ENCODE measurements at regions not wholly inside any gene's neighbourhood (a gene's known extent, or its start where the extent isn't known, plus 50 kb on each side); places are given as distances from the start of the nearest gene placed in this dataset.

- no peaks in the 10 kb centered on the region for H3K79me2 ChIP-seq (ENCODE audit: insufficient read depth, low read length)
- no peak overlapping the region for H3K4me2 ChIP-seq (ENCODE audit: insufficient read depth, low read length)
- no peaks in the 10 kb centered on the region for H3K36me3 ChIP-seq (ENCODE audit: insufficient read depth, low read length)
- H3K9me3 ChIP-seq (ENCODE audit: low read depth, low read length): no peaks in the 10 kb centered on the region
- no peak overlapping the region for H2AFZ ChIP-seq (ENCODE audit: low read length)
- H3K27ac ChIP-seq (ENCODE audit: low read depth, low read length): no peak overlapping the region
- no peak overlapping the region for H3K4me3 ChIP-seq (ENCODE audit: insufficient read depth, low read length)
- no peaks in the 10 kb centered on the region for H3K27me3 ChIP-seq (ENCODE audit: insufficient read depth, low read length)
- TF ChIP-seq, protein P1, sequence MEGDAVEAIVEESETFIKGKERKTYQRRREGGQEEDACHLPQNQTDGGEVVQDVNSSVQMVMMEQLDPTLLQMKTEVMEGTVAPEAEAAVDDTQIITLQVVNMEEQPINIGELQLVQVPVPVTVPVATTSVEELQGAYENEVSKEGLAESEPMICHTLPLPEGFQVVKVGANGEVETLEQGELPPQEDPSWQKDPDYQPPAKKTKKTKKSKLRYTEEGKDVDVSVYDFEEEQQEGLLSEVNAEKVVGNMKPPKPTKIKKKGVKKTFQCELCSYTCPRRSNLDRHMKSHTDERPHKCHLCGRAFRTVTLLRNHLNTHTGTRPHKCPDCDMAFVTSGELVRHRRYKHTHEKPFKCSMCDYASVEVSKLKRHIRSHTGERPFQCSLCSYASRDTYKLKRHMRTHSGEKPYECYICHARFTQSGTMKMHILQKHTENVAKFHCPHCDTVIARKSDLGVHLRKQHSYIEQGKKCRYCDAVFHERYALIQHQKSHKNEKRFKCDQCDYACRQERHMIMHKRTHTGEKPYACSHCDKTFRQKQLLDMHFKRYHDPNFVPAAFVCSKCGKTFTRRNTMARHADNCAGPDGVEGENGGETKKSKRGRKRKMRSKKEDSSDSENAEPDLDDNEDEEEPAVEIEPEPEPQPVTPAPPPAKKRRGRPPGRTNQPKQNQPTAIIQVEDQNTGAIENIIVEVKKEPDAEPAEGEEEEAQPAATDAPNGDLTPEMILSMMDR (IDR thresholded peaks at IDR 0.05; ENCODE audit: extremely low read depth, low read depth, low read length): no peak
- H3K4me1 ChIP-seq (ENCODE audit: insufficient read depth, low read length): no peaks in the 10 kb centered on the region
- no peak for DNase-seq (ENCODE audit: insufficient read length, low spot score, missing footprints)
- H4K20me1 ChIP-seq (ENCODE audit: insufficient read depth, low read length): no peaks in the 10 kb centered on the region
These were observed 145.1 kb upstream of the TGFBR2 start for GRCh38 chr3:30461311-30461710.

DNA sequence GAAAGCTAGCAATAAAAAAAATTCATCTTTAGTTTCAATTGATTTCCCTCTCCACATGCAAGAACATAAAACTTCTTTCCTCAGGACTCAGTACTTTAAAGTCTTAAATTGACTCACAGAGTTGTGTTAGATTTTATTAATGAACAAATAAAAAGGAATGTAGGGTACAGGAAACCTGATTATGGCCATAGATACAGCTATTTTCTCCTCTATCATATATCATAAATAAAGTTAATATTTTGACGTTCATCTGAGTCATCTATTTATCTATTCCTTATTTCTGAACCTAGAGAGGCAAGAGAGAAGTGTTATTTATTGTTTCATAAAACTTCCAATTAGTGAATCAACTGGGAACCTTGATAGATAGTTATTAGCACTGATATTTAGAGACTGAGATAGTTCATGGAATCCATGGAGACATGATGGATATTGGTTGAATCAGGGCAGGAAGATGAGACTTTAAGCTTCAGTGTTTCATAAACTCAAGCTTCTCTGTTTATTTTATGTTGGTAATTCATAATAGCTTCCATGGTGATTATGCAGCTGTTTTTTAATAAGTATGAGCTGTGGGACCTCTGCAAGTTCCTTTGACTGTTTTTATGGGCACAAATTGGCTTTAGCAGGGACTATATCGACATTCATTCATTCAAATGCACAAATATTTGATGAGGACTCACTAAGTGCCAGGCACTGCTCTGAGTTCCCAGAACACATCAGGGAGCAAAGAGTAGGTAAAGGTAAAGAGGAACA, 143.5 kb upstream of the TGFBR2 start:
- H3K9me3 ChIP-seq (ENCODE audit: low read depth, low read length): no peaks in the 10 kb centered on the region
- H3K4me1 ChIP-seq (ENCODE audit: insufficient read depth, low read length): peaks cover 4% of the 10 kb centered on the region
- H3K79me2 ChIP-seq (ENCODE audit: insufficient read depth, low read length): no peaks in the 10 kb centered on the region
- DNase-seq (ENCODE audit: insufficient read length, low spot score, missing footprints): no peak
- no peak overlapping the region for H3K4me3 ChIP-seq (ENCODE audit: insufficient read depth, low read length)
- no peaks in the 10 kb centered on the region for H4K20me1 ChIP-seq (ENCODE audit: insufficient read depth, low read length)
- H3K4me2 ChIP-seq (ENCODE audit: insufficient read depth, low read length): no peak overlapping the region
- TF ChIP-seq, protein P1 (IDR thresholded peaks at IDR 0.05; ENCODE audit: extremely low read depth, low read depth, low read length): no peak
- H3K27ac ChIP-seq (ENCODE audit: low read depth, low read length): no peak overlapping the region
- H3K36me3 ChIP-seq (ENCODE audit: insufficient read depth, low read length): no peaks in the 10 kb centered on the region
- no peak overlapping the region for H2AFZ ChIP-seq (ENCODE audit: low read length)
- H3K27me3 ChIP-seq (ENCODE audit: insufficient read depth, low read length): no peaks in the 10 kb centered on the region

GRCh38 chr3:30464381-30464780, 142.0 kb upstream of the TGFBR2 start:
- no peak for DNase-seq (ENCODE audit: insufficient read length, low spot score, missing footprints)
- H3K4me2 ChIP-seq (ENCODE audit: insufficient read depth, low read length): no peak overlapping the region
- H2AFZ ChIP-seq (ENCODE audit: low read length): no peak overlapping the region
- no peak overlapping the region for H3K4me3 ChIP-seq (ENCODE audit: insufficient read depth, low read length)
- no peaks in the 10 kb centered on the region for H3K79me2 ChIP-seq (ENCODE audit: insufficient read depth, low read length)
- H3K27ac ChIP-seq (ENCODE audit: low read depth, low read length): no peak overlapping the region
- H3K27me3 ChIP-seq (ENCODE audit: insufficient read depth, low read length): no peaks in the 10 kb centered on the region
- no peaks in the 10 kb centered on the region for H3K36me3 ChIP-seq (ENCODE audit: insufficient read depth, low read length)
- no peaks in the 10 kb centered on the region for H3K9me3 ChIP-seq (ENCODE audit: low read depth, low read length)
- H3K4me1 ChIP-seq (ENCODE audit: insufficient read depth, low read length): peaks cover 4% of the 10 kb centered on the region
- TF ChIP-seq, protein P1 (IDR thresholded peaks at IDR 0.05; ENCODE audit: extremely low read depth, low read depth, low read length): no peak
- H4K20me1 ChIP-seq (ENCODE audit: insufficient read depth, low read length): no peaks in the 10 kb centered on the region

GRCh38 chr3:30465454-30465853, 140.9 kb upstream of the TGFBR2 start:
- H3K4me2 ChIP-seq (ENCODE audit: insufficient read depth, low read length): no peak overlapping the region
- TF ChIP-seq, protein P1 (IDR thresholded peaks at IDR 0.05; ENCODE audit: extremely low read depth, low read depth, low read length): no peak
- no peaks in the 10 kb centered on the region for H3K79me2 ChIP-seq (ENCODE audit: insufficient read depth, low read length)
- no peak overlapping the region for H3K4me3 ChIP-seq (ENCODE audit: insufficient read depth, low read length)
- no peak overlapping the region for H2AFZ ChIP-seq (ENCODE audit: low read length)
- no peak for DNase-seq (ENCODE audit: insufficient read length, low spot score, missing footprints)
- H3K36me3 ChIP-seq (ENCODE audit: insufficient read depth, low read length): no peaks in the 10 kb centered on the region
- peaks cover 6% of the 10 kb centered on the region for H3K4me1 ChIP-seq (ENCODE audit: insufficient read depth, low read length)
- H3K27me3 ChIP-seq (ENCODE audit: insufficient read depth, low read length): no peaks in the 10 kb centered on the region
- no peak overlapping the region for H3K27ac ChIP-seq (ENCODE audit: low read depth, low read length)
- H3K9me3 ChIP-seq (ENCODE audit: low read depth, low read length): no peaks in the 10 kb centered on the region
- H4K20me1 ChIP-seq (ENCODE audit: insufficient read depth, low read length): no peaks in the 10 kb centered on the region
